Calu3 (cell line): ENCODE measurements at regions not wholly inside any gene's neighbourhood (a gene's known extent, or its start where the extent isn't known, plus 50 kb on each side); places are given as distances from the start of the nearest gene placed in this dataset.

Experiments
- BruUV-seq: library from RNA; stranded (reverse); fragments of 400-500 nt; replicated peaks from 2 replicates; lab custom pipeline; 2021; lab: Mats Ljungman, UMichigan
- CTCF ChIA-PET: fragments of 300-600 bp; sonication (Branson Sonifier 250); formaldehyde crosslinking; loops from one replicate; lab custom pipeline; 2022; ENCODE audit warnings: antibody characterized with exemption; lab: Charles Lee
- DNase-seq: peaks from one replicate; pipeline ENCODE4 v3.0.0; 2022
- H3K27ac Mint-ChIP-seq: one replicate; pipeline ENCODE4 v1.8.0; 2022; ENCODE audit warnings: mixed read lengths; ENCODE audit not compliant: unreplicated experiment
- H3K27me3 Mint-ChIP-seq: one replicate; pipeline ENCODE4 v1.8.0; 2022; ENCODE audit warnings: mixed read lengths; ENCODE audit not compliant: unreplicated experiment
- H3K36me3 Mint-ChIP-seq: one replicate; pipeline ENCODE4 v1.8.0; 2022; ENCODE audit warnings: mild to moderate bottlenecking, moderate library complexity, mixed read lengths; ENCODE audit not compliant: insufficient read depth, unreplicated experiment
- H3K4me1 Mint-ChIP-seq: one replicate; pipeline ENCODE4 v1.8.0; 2022; ENCODE audit warnings: mild to moderate bottlenecking, low read depth, mixed read lengths; ENCODE audit not compliant: unreplicated experiment
- H3K4me3 Mint-ChIP-seq: one replicate; pipeline ENCODE4 v1.8.0; 2022; ENCODE audit warnings: mild to moderate bottlenecking, low read depth, moderate library complexity, mixed read lengths; ENCODE audit not compliant: unreplicated experiment
- H3K9me3 Mint-ChIP-seq: one replicate; pipeline ENCODE4 v1.8.0; 2022; ENCODE audit warnings: low read depth, mixed read lengths; ENCODE audit not compliant: unreplicated experiment
- intact Hi-C: fragments of 100-400 bp; cut with micrococcal nuclease; formaldehyde crosslinking; loops from one replicate; pipeline ENCODE4 v1.10.0; 2022; ENCODE audit not compliant: unreplicated experiment
- TF ChIP-seq, protein P1 (sequence below): fragments of 200-600 bp; IDR thresholded peaks from one replicate; pipeline ENCODE4 v1.8.0; 2022; ENCODE audit warnings: antibody characterized with exemption; ENCODE audit not compliant: unreplicated experiment

GRCh38 chr13:107347641-107348369, 779.9 kb upstream of the ARGLU1 start:
- H3K4me1 Mint-ChIP-seq: no peaks in the 10 kb centered on the region
- H3K27me3 Mint-ChIP-seq: no peaks in the 10 kb centered on the region
- no peak overlapping the region for H3K27ac Mint-ChIP-seq
- TF ChIP-seq, protein P1, sequence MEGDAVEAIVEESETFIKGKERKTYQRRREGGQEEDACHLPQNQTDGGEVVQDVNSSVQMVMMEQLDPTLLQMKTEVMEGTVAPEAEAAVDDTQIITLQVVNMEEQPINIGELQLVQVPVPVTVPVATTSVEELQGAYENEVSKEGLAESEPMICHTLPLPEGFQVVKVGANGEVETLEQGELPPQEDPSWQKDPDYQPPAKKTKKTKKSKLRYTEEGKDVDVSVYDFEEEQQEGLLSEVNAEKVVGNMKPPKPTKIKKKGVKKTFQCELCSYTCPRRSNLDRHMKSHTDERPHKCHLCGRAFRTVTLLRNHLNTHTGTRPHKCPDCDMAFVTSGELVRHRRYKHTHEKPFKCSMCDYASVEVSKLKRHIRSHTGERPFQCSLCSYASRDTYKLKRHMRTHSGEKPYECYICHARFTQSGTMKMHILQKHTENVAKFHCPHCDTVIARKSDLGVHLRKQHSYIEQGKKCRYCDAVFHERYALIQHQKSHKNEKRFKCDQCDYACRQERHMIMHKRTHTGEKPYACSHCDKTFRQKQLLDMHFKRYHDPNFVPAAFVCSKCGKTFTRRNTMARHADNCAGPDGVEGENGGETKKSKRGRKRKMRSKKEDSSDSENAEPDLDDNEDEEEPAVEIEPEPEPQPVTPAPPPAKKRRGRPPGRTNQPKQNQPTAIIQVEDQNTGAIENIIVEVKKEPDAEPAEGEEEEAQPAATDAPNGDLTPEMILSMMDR: no peak
- intact Hi-C loops: no loop called here
- peaks cover 4% of the 10 kb centered on the region for H3K9me3 Mint-ChIP-seq
- H3K36me3 Mint-ChIP-seq: no peaks in the 10 kb centered on the region
- no TSS peak for BruUV-seq
- no peak for DNase-seq
- CTCF ChIA-PET: no interaction called here
- H3K4me3 Mint-ChIP-seq: no peak overlapping the region

DNA sequence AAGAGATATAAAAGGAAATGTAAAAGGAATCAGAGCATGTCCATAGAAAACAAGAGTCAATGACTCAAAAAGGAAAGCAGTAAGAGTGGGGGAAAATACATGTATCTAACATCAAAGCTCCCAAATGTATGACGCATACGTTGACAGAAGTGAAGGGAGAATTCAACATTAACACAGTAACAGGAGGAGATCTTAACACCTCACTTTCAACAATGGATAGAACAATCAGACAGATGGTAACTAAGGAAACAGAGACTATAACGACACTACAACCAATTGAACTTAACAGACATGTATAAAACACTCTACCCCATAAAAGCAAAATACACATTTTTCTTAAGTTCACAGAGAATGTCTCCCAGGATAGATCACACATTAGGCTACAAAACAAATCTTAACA, 774.8 kb upstream of the ARGLU1 start:
- Mint-ChIP-seq H3K9me3 (no peaks in the 10 kb centered on the region), H3K27ac (no peak overlapping the region), H3K4me1 (no peaks in the 10 kb centered on the region), H3K36me3 (no peaks in the 10 kb centered on the region), H3K4me3 (no peak overlapping the region), H3K27me3 (no peaks in the 10 kb centered on the region)
- no TSS peak for BruUV-seq
- intact Hi-C loops: no loop called here
- no peak for DNase-seq
- TF ChIP-seq, protein P1: no peak
- CTCF ChIA-PET: no interaction called here

DNA sequence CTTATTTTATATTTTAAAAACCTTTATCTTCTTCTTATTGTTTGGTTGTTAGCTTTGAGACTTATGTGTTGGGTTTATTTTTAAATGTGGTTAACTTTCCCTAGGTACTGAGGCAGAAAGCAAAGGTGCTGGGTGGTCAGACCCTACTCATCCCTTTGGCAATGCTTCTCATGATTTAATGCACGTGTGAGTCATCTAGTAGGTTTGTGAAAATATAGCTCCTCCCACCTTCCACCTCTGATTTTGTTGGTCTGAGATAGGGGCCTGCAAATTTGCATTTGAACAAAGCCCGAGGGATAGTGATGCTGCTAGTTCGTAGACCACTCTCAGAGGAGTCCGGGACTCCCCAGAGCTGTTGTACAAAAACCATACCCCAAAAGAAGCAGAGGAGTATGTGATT, 771.3 kb upstream of the ARGLU1 start:
- no TSS peak for BruUV-seq
- Mint-ChIP-seq H3K27me3 (no peaks in the 10 kb centered on the region), H3K9me3 (no peaks in the 10 kb centered on the region), H3K36me3 (no peaks in the 10 kb centered on the region), H3K4me1 (no peaks in the 10 kb centered on the region), H3K27ac (no peak overlapping the region), H3K4me3 (no peak overlapping the region)
- CTCF ChIA-PET: no interaction called here
- intact Hi-C loops: no loop called here
- no peak for DNase-seq
- TF ChIP-seq, protein P1: no peak

DNA sequence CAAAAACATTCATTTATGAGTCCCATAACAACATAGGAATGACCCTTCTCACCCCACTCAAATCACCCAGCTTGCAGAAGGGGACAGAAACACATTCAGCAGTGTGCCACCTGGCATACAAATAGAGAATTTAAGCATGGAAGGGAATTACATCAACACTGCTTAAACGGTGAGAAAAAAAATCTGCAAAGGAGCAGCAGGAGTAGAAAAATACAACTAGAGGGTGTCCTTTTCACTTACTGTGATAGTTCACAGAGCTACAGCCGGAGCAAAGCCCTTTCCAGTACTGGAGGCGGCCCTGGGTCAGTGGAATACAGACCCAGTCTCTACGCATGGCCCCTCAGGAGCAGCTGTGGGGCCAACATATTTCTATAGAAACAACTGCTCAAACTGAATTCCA, 764.3 kb upstream of the ARGLU1 start:
- no peaks in the 10 kb centered on the region for H3K36me3 Mint-ChIP-seq
- H3K4me1 Mint-ChIP-seq: no peaks in the 10 kb centered on the region
- H3K9me3 Mint-ChIP-seq: no peaks in the 10 kb centered on the region
- DNase-seq: no peak
- TF ChIP-seq, protein P1: no peak
- no TSS peak for BruUV-seq
- no peak overlapping the region for H3K27ac Mint-ChIP-seq
- intact Hi-C loops: no loop called here
- no peaks in the 10 kb centered on the region for H3K27me3 Mint-ChIP-seq
- CTCF ChIA-PET: no interaction called here
- no peak overlapping the region for H3K4me3 Mint-ChIP-seq
